H1 (cell line): ENCODE measurements at regions not wholly inside any gene's neighbourhood (a gene's known extent, or its start where the extent isn't known, plus 50 kb on each side); places are given as distances from the start of the nearest gene placed in this dataset.

Experiments used
- CHD7 ChIP-seq: fragments of 300-600 bp; sonication (generic); IDR thresholded peaks from 2 replicates; pipeline ENCODE4 v1.7.1; 2012; ENCODE audit warnings: low read length, moderate library complexity, mild to moderate bottlenecking, inconsistent platforms; ENCODE audit not compliant: insufficient replicate concordance
- CREB1 ChIP-seq: IDR thresholded peaks from 2 replicates; pipeline ENCODE4 v1.6.1; 2012; ENCODE audit warnings: inconsistent platforms
- EZH2 ChIP-seq: fragments of 200-600 bp; sonication (generic); IDR thresholded peaks from 2 replicates; pipeline ENCODE4 v1.7.1; 2012; ENCODE audit warnings: low read depth, mild to moderate bottlenecking, moderate library complexity, low read length, inconsistent platforms; ENCODE audit not compliant: severe bottlenecking
- HDAC2 ChIP-seq, 2 experiments: fragments of 300-600 bp in 1 of 2; sonication (generic) in 1 of 2; IDR thresholded peaks; 2 replicates each; pipeline ENCODE4 v1.6.1; 2011 to 2012; ENCODE audit warnings: low read depth in 2 of 2, low read length in 2 of 2, mild to moderate bottlenecking in 2 of 2, moderate library complexity in 2 of 2, borderline replicate concordance in 1 of 2, inconsistent platforms in 1 of 2
- RXRA ChIP-seq: IDR thresholded peaks from 2 replicates; pipeline ENCODE4 v1.6.1; 2011; ENCODE audit warnings: low read depth, mild to moderate bottlenecking, low read length, moderate library complexity; ENCODE audit not compliant: insufficient read depth
- SIRT6 ChIP-seq: IDR thresholded peaks from one replicate; pipeline ENCODE4 v1.7.1; 2012; ENCODE audit warnings: low read length, inconsistent platforms
- TF ChIP-seq, protein P1 (sequence below): IDR thresholded peaks from 2 replicates; pipeline ENCODE4 v1.6.1; 2012; ENCODE audit warnings: low read length, inconsistent platforms

- no peak for TF ChIP-seq CHD7
- no peak for TF ChIP-seq CREB1
- TF ChIP-seq RXRA, result no peak
- TF ChIP-seq HDAC2 (IDR thresholded peaks at IDR 0.05; ENCODE audit: borderline replicate concordance in 1 of 2, low read depth in 2 of 2, low read length in 2 of 2), result no peak
- no peak for TF ChIP-seq SIRT6
- TF ChIP-seq, protein P1, sequence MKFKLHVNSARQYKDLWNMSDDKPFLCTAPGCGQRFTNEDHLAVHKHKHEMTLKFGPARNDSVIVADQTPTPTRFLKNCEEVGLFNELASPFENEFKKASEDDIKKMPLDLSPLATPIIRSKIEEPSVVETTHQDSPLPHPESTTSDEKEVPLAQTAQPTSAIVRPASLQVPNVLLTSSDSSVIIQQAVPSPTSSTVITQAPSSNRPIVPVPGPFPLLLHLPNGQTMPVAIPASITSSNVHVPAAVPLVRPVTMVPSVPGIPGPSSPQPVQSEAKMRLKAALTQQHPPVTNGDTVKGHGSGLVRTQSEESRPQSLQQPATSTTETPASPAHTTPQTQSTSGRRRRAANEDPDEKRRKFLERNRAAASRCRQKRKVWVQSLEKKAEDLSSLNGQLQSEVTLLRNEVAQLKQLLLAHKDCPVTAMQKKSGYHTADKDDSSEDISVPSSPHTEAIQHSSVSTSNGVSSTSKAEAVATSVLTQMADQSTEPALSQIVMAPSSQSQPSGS, result no peak
- TF ChIP-seq EZH2, result no peak
Observed at GRCh38 chr7:159296093-159296681, 151.5 kb upstream of the VIPR2 start (continued).
